ENCODE measurements at regions not wholly inside any gene's neighbourhood (a gene's known extent, or its start where the extent isn't known, plus 50 kb on each side); places are given as distances from the start of the nearest gene placed in this dataset.

DNA sequence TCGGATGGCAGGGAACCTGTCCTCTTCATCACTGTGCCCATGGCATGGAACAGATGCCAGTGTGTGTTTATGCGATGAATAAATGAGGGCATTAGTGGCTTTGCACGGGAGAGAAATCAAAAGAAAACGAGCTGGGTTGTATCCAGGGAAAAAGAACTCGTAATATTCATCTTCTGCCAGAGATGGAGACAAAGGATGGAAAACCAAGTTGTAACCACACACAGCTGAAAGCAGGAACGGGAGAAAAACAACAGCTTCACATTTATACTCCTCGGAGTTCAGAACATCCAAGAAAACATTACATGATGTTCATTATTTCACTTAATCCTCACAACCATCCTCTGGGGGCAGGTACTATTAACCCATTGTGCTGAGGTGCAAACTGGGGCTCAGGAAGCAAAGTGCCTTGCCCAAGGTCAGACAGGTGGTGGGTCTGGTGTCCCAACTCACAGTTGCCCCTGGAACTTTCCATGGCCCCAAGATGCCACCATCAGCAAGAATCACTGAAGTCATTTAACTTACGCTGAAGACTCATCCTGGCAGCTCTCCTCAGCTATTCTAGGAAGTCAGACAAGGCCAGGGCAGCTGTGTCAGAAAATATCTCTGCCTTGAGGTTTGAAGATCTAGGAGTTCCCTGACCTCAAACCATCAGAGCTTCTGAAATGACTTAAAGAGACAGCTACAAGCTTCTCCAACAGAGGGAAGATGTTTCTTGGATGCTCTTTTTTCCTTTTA is 250.4 kb downstream of the NSG2 start:
- no peak overlapping the region for H2BK20ac ChIP-seq (ENCODE audit: low read length)
- H3K4me1 ChIP-seq (replicated peaks in 1 of 4; ENCODE audit: control insufficient read depth in 3 of 4, insufficient read depth in 4 of 4, low read length in 3 of 4): peaks cover 0 to 5% (median 2%) of the 10 kb centered on the region in 4 experiments; a peak in 1 of 7 replicates
- H3K9me3 ChIP-seq (ENCODE audit: insufficient read depth in 2 of 2, low read depth in 1 of 2, low read length in 1 of 2): no peaks in the 10 kb centered on the region; a peak in 1 of 4 replicates
- H2BK12ac ChIP-seq (ENCODE audit: low read depth, low read length): no peak overlapping the region
- TF ChIP-seq EGR1 (IDR thresholded peaks at IDR 0.05; ENCODE audit: borderline replicate concordance, low read depth, low read length) (no peak), HDAC2 (IDR thresholded peaks at IDR 0.05; ENCODE audit: borderline replicate concordance in 1 of 2, low read depth in 2 of 2, low read length in 2 of 2) (no peak), KDM4A (IDR thresholded peaks at IDR 0.05; ENCODE audit: low read depth, low read length, severe bottlenecking) (no peak), TEAD4 (IDR thresholded peaks at IDR 0.05; ENCODE audit: low read depth, low read length) (no peak), HDAC6 (IDR thresholded peaks at IDR 0.05; ENCODE audit: low read depth, low read length) (no peak), GTF2F1 (IDR thresholded peaks at IDR 0.05; ENCODE audit: borderline replicate concordance, low read depth, low read length) (no peak), RXRA (IDR thresholded peaks at IDR 0.05; ENCODE audit: insufficient read depth, low read depth, low read length) (no peak), TBP (IDR thresholded peaks at IDR 0.05; ENCODE audit: low read depth, low read length) (no peak), POLR2AphosphoS5 (IDR thresholded peaks at IDR 0.05; ENCODE audit: low read depth, low read length) (no peak)
- TF ChIP-seq, protein P1, sequence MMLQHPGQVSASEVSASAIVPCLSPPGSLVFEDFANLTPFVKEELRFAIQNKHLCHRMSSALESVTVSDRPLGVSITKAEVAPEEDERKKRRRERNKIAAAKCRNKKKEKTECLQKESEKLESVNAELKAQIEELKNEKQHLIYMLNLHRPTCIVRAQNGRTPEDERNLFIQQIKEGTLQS (IDR thresholded peaks at IDR 0.05; ENCODE audit: insufficient read depth, low read depth, low read length): no peak
- H2BK120ac ChIP-seq (replicated peaks; ENCODE audit: low read depth, low read length): no peak overlapping the region
- H3K14ac ChIP-seq (ENCODE audit: insufficient read length): no peak overlapping the region
- CTCF ChIA-PET (ENCODE audit: partially characterized antibody): interaction anchor here (0.7 to 1.2 kb wide), 4 partner anchors 11 to 493 kb away, joined by 3 to 5 read pairs (median 3); no protein-coding TSS in a partner anchor
- H3K27me3 ChIP-seq (replicated peaks in 1 of 4; ENCODE audit: control insufficient read depth in 3 of 4, extremely low read depth in 1 of 4, insufficient read depth in 3 of 4, low read length in 3 of 4): peaks cover 0 to 3% (median 2%) of the 10 kb centered on the region in 4 experiments; a peak in 2 of 7 replicates
- H4K20me1 ChIP-seq (replicated peaks in 1 of 2; ENCODE audit: control insufficient read depth in 1 of 2, insufficient read depth in 2 of 2, low read length in 2 of 2): no peaks in the 10 kb centered on the region
- WGBS, 2 experiments (ENCODE audit: extremely low coverage in 1 of 2, insufficient coverage in 1 of 2, insufficient read length in 1 of 2, insufficient replicate concordance in 2 of 2, low coverage in 1 of 2, low lambda C conversion rate in 2 of 2, missing lambda C conversion rate in 1 of 2): 84% methylated on average over 8 of the region's 8 CpGs; no CpG with 5 or more reads in 1 of the 2 experiments
- H2BK5ac ChIP-seq (ENCODE audit: low read depth, low read length): no peak overlapping the region
- H3K56ac ChIP-seq (replicated peaks; ENCODE audit: insufficient read length, low read depth, low read length): no peak overlapping the region
- no peak overlapping the region for H3K4me3 ChIP-seq (ENCODE audit: extremely low read depth in 1 of 4, insufficient read depth in 2 of 4, low read depth in 3 of 4, low read length in 4 of 4)
- no peak overlapping the region for H3K27ac ChIP-seq (ENCODE audit: low read depth, low read length)
- no peak overlapping the region for H2AFZ ChIP-seq (ENCODE audit: low read length)
- no peak overlapping the region for H3K23ac ChIP-seq (ENCODE audit: insufficient read length)
- H3K79me1 ChIP-seq (ENCODE audit: low read depth, low read length): no peaks in the 10 kb centered on the region
- no peaks in the 10 kb centered on the region for H3K79me2 ChIP-seq (ENCODE audit: control insufficient read depth in 1 of 2, insufficient read depth in 2 of 2, low read length in 2 of 2)
- POLR2A ChIA-PET (ENCODE audit: partially characterized antibody): no interaction called here
- DNase-seq (ENCODE audit: low read depth in 1 of 2, low spot score in 2 of 2) (peak in 1 of 2 experiments; percentile 14), FAIRE-seq (peak; percentile 65)
- H3K36me3 ChIP-seq (ENCODE audit: control insufficient read depth in 2 of 4, insufficient read depth in 4 of 4, low read length in 3 of 4): no peaks in the 10 kb centered on the region
- no peak overlapping the region for H4K8ac ChIP-seq (ENCODE audit: extremely low read depth, insufficient read depth, low read length)
- no peak overlapping the region for H2BK15ac ChIP-seq (ENCODE audit: low read length)
- no peaks in the 10 kb centered on the region for H3K23me2 ChIP-seq (ENCODE audit: low read depth, low read length)
- H3K4ac ChIP-seq (replicated peaks; ENCODE audit: insufficient read length, low read depth, low read length): no peak overlapping the region
- no peak overlapping the region for H4K5ac ChIP-seq (ENCODE audit: insufficient read length, low read depth, low read length)
- no peak overlapping the region for H4K91ac ChIP-seq (replicated peaks; ENCODE audit: insufficient read length, low read length)
- no peak overlapping the region for H3K4me2 ChIP-seq (ENCODE audit: insufficient read depth in 1 of 2, low read depth in 2 of 2, low read length in 2 of 2)
- H2AK5ac ChIP-seq (ENCODE audit: low read depth, low read length): no peak overlapping the region
- no peak overlapping the region for H3K9ac ChIP-seq (replicated peaks in 1 of 4; ENCODE audit: extremely low read depth in 1 of 4, low read depth in 3 of 4, low read length in 3 of 4)
- no peak overlapping the region for H3K18ac ChIP-seq (ENCODE audit: extremely low read depth, low read length)
